ENCODE measurements at regions not wholly inside any gene's neighbourhood (a gene's known extent, or its start where the extent isn't known, plus 50 kb on each side); places are given as distances from the start of the nearest gene placed in this dataset.

GRCh38 chr3:124587053-124587408 is 143.2 kb upstream of the UMPS start:
- TF ChIP-seq CTCF (IDR thresholded peaks at IDR 0.05; ENCODE audit: low read length) (no peak), EZH2 (IDR thresholded peaks at IDR 0.05; ENCODE audit: borderline replicate concordance, low read length) (no peak)
